ENCODE measurements at regions not wholly inside any gene's neighbourhood (a gene's known extent, or its start where the extent isn't known, plus 50 kb on each side); places are given as distances from the start of the nearest gene placed in this dataset.

- Histone ChIP-seq H3K27ac (no peak overlapping the region), H3K4me3 (no peak overlapping the region)
Observed at GRCh38 chr2:11919953-11920352, 173.5 kb downstream of the LPIN1 start.

GRCh38 chr2:11920993-11921583 is 174.7 kb downstream of the LPIN1 start:
- Histone ChIP-seq H3K27ac (no peak overlapping the region), H3K4me3 (no peak overlapping the region)

- no peak overlapping the region for H3K4me3 ChIP-seq
- H3K27ac ChIP-seq = no peak overlapping the region
Observed at GRCh38 chr2:11922294-11922693, 175.9 kb downstream of the LPIN1 start.

GRCh38 chr2:11923935-11924334 is 177.5 kb downstream of the LPIN1 start:
- Histone ChIP-seq H3K4me3 (no peak overlapping the region), H3K27ac (no peak overlapping the region)

GRCh38 chr2:11925295-11926066 is 179.0 kb downstream of the LPIN1 start:
- H3K27ac ChIP-seq = no peak overlapping the region
- H3K4me3 ChIP-seq = no peak overlapping the region

- peak overlapping the region in 1 of 21 experiments; percentile 31 for H3K27ac ChIP-seq
- no peak overlapping the region for H3K4me3 ChIP-seq
Observed at GRCh38 chr2:11930211-11930761, 183.9 kb downstream of the LPIN1 start.

- Histone ChIP-seq H3K4me3 (no peak overlapping the region), H3K27ac (no peak overlapping the region)
Observed at GRCh38 chr2:11932048-11932512, 185.6 kb downstream of the LPIN1 start.

GRCh38 chr2:11932962-11933361 is 186.5 kb downstream of the LPIN1 start:
- Histone ChIP-seq H3K27ac (no peak overlapping the region), H3K4me3 (no peak overlapping the region)

- no peak overlapping the region for H3K27ac ChIP-seq
Observed at GRCh38 chr2:11933854-11934253, 187.4 kb downstream of the LPIN1 start.

GRCh38 chr2:11936761-11937160 is 190.3 kb downstream of the LPIN1 start:
- Histone ChIP-seq H3K4me3 (no peak overlapping the region), H3K27ac (no peak overlapping the region)

More at GRCh38 chr2:11933854-11934253, 187.4 kb downstream of the LPIN1 start:
- H3K4me3 ChIP-seq = no peak overlapping the region

- no peak overlapping the region for H3K4me3 ChIP-seq
- H3K27ac ChIP-seq = peak overlapping the region in 13 of 21 experiments; percentile 21 to 86 (median 48)
Observed at GRCh38 chr2:11938196-11938595, 191.8 kb downstream of the LPIN1 start.

GRCh38 chr2:11939523-11939922 is 193.1 kb downstream of the LPIN1 start:
- no peak overlapping the region for H3K4me3 ChIP-seq
- peak overlapping the region in 1 of 21 experiments; percentile 86 for H3K27ac ChIP-seq

- Histone ChIP-seq H3K27ac (no peak overlapping the region), H3K4me3 (no peak overlapping the region)
Observed at GRCh38 chr2:11940121-11940743, 193.8 kb downstream of the LPIN1 start.

- Histone ChIP-seq H3K27ac (no peak overlapping the region), H3K4me3 (no peak overlapping the region)
Observed at GRCh38 chr2:11940799-11941198, 194.4 kb downstream of the LPIN1 start.

- no peak overlapping the region for H3K4me3 ChIP-seq
- no peak overlapping the region for H3K27ac ChIP-seq
Observed at GRCh38 chr2:11941201-11942177, 195.1 kb downstream of the LPIN1 start.

- H3K4me3 ChIP-seq = no peak overlapping the region
Observed at GRCh38 chr2:11942178-11942569, 195.7 kb downstream of the LPIN1 start.

GRCh38 chr2:11944311-11944710 is 197.9 kb downstream of the LPIN1 start:
- Histone ChIP-seq H3K4me3 (no peak overlapping the region), H3K27ac (no peak overlapping the region)

More at GRCh38 chr2:11942178-11942569, 195.7 kb downstream of the LPIN1 start:
- H3K27ac ChIP-seq = no peak overlapping the region

- no peak overlapping the region for H3K4me3 ChIP-seq
- H3K27ac ChIP-seq = peak overlapping the region in 3 of 21 experiments; percentile 9 to 47 (median 21)
Observed at GRCh38 chr2:11945139-11946126, 199.0 kb downstream of the LPIN1 start.

All from skin epidermis (tissue), 12 donors.